HG03378 (cell line): ENCODE measurements at regions not wholly inside any gene's neighbourhood (a gene's known extent, or its start where the extent isn't known, plus 50 kb on each side); places are given as distances from the start of the nearest gene placed in this dataset.

Experiments used
- ATAC-seq: cut with Tn5 transposase; IDR thresholded peaks from one replicate; pipeline ENCODE4 v1.9.1; 2021; ENCODE audit warnings: mild to moderate bottlenecking, moderate library complexity; ENCODE audit not compliant: unreplicated experiment

- ATAC-seq, result no peak
These were observed 52.5 kb upstream of the C9orf72 start for GRCh38 chr9:27625751-27626150.

GRCh38 chr9:27626244-27627187 is 53.2 kb upstream of the C9orf72 start:
- ATAC-seq, result no peak

GRCh38 chr9:27627188-27627564 is 53.9 kb upstream of the C9orf72 start:
- ATAC-seq, result no peak

GRCh38 chr9:27628311-27628710 is 55.0 kb upstream of the C9orf72 start:
- ATAC-seq, result no peak

- no peak for ATAC-seq
These were observed 56.1 kb upstream of the C9orf72 start for GRCh38 chr9:27629425-27629824.

- ATAC-seq, result no peak
These were observed 59.0 kb upstream of the C9orf72 start for GRCh38 chr9:27632254-27632653.

- ATAC-seq, result no peak
These were observed 60.5 kb upstream of the C9orf72 start for GRCh38 chr9:27633764-27634163.

GRCh38 chr9:27634879-27635278 is 61.6 kb upstream of the C9orf72 start:
- ATAC-seq, result peak; percentile 81

- ATAC-seq, result no peak
These were observed 65.4 kb upstream of the C9orf72 start for GRCh38 chr9:27638716-27639115.

- no peak for ATAC-seq
These were observed 72.0 kb upstream of the C9orf72 start for GRCh38 chr9:27645161-27645840.

GRCh38 chr9:27653246-27653645 is 80.0 kb upstream of the C9orf72 start:
- no peak for ATAC-seq

- no peak for ATAC-seq
These were observed 80.7 kb upstream of the C9orf72 start for GRCh38 chr9:27653957-27654356.

GRCh38 chr9:27654629-27655285 is 81.5 kb upstream of the C9orf72 start:
- no peak for ATAC-seq

- no peak for ATAC-seq
These were observed 82.2 kb upstream of the C9orf72 start for GRCh38 chr9:27655441-27655840.

GRCh38 chr9:27659001-27659400 is 85.7 kb upstream of the C9orf72 start:
- ATAC-seq, result no peak

GRCh38 chr9:27659571-27659970 is 86.3 kb upstream of the C9orf72 start:
- ATAC-seq, result no peak

- no peak for ATAC-seq
These were observed 86.9 kb upstream of the C9orf72 start for GRCh38 chr9:27660148-27660547.

- ATAC-seq, result no peak
These were observed 90.2 kb upstream of the C9orf72 start for GRCh38 chr9:27663526-27663925.

GRCh38 chr9:27664121-27664779 is 91.0 kb upstream of the C9orf72 start:
- no peak for ATAC-seq

GRCh38 chr9:27665136-27665535 is 91.9 kb upstream of the C9orf72 start:
- ATAC-seq, result no peak

- no peak for ATAC-seq
These were observed 95.0 kb upstream of the C9orf72 start for GRCh38 chr9:27668280-27668679.
